Stimulated activated CD4-positive, alpha-beta T cell treated with anti-CD3 and anti-CD28 coated beads, Interleukin-12 subunit alpha, Interleukin-12 subunit beta, amount 100 ng/mL, for 24 hours (primary cell): ENCODE measurements at regions not wholly inside any gene's neighbourhood (a gene's known extent, or its start where the extent isn't known, plus 50 kb on each side); places are given as distances from the start of the nearest gene placed in this dataset.
"Not testable (repeated sequence)": the region's sequence is repeated elsewhere in the genome, so short reads cannot be mapped to it uniquely, and the experiment has no call there.

ENCODE experiments used
- DNase-seq, 2 experiments: peaks; one replicate each; pipeline ENCODE4 v3.0.0-alpha.2; 2020; ENCODE audit warnings: low read depth in 2 of 2

- not testable (repeated sequence) for DNase-seq
These were observed 161.0 kb downstream of the ADRA2C start for GRCh38 chr4:3926969-3927755.

DNA sequence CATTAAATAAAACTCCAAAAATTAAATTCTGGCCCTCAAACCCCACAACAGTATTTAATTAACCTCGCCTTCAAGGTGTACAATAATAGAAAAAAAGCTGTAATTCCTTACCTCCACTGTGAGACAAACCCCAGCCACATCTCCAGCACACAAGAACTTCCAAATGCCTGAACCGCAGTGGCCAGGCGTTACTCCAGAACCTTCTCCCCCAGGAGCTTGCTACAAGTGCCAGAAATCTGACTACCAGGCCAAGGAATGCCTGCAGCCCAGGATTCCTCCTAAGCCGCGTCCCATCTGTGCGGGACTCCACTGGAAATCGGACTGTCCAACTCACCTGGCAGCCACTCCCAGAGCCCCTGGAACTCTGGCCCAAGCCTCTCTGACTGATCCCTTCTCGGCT lies 163.2 kb downstream of the ADRA2C start:
- not testable (repeated sequence) for DNase-seq

GRCh38 chr4:3932734-3933133 lies 166.5 kb downstream of the ADRA2C start:
- DNase-seq = not testable (repeated sequence)

- DNase-seq = not testable (repeated sequence)
These were observed 169.2 kb downstream of the ADRA2C start for GRCh38 chr4:3935406-3935805.

- DNase-seq = no peak
These were observed 170.0 kb downstream of the ADRA2C start for GRCh38 chr4:3936184-3936583.

DNA sequence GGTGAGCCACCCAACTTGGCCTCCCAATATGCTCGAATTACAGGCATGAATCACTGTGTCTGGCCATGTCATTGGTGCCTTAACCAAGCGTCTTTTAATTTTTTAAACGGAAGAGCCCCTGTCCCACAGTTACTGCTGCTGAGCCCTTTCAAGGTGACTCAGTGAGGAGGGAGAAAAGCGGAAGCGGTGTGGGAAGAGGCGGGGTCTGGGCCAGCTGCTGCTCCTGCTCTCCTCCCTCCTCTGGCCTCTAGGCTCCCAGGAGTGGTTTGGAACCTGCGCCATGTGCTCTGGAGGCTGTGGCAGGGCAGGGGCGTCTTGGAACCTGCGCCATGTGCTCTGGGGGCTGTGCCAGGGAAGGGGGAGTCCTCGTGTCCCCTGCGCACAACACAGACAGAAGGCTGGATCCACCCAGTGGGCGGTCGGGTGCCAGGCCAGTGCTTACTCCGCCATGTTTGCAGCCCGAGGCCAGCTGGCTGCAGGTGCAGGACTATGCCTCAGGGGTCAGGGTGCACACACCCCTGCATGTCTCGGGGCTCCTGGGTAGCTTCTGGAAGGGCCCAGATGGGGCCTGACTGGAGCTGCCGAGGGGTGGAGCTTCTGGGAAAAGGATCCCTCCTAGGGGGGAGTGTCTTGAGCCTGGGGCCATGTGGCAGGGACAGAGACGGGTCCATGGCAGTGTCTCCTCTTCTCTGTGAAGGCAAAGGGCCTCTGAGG lies 171.8 kb downstream of the ADRA2C start:
- DNase-seq = not testable (repeated sequence)

GRCh38 chr4:3938676-3939075 lies 172.5 kb downstream of the ADRA2C start:
- DNase-seq = not testable (repeated sequence)

DNA sequence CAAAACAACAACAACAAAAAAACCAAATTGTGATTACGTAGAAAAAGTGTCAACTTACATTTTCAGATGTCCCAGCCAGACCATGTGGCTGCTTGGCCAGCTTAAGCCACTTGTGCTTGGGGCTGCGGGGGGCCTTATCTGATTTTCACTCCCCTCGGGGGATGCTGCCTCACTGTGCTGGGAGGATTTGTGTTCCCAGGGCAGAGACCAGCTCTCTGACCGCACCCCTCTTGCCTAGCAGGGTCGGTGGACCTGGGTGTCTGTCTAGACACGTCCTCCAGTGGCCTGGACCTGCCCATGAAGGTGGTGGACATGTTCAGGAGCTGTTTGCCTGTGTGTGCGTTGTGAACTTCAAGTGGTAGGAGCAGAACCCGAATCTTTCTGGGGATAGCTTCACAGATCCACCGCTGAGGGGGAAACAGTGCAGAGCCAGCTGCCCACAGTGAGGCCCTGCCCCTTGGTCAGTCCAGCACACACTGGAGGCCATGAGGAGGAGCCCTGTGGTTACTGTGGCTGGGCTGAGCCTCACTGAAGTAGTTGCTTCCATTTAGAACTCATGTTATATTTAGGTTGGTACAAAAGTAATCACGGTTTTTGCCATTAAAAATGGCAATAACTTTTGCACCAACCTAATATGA lies 173.9 kb downstream of the ADRA2C start:
- not testable (repeated sequence) for DNase-seq

DNA sequence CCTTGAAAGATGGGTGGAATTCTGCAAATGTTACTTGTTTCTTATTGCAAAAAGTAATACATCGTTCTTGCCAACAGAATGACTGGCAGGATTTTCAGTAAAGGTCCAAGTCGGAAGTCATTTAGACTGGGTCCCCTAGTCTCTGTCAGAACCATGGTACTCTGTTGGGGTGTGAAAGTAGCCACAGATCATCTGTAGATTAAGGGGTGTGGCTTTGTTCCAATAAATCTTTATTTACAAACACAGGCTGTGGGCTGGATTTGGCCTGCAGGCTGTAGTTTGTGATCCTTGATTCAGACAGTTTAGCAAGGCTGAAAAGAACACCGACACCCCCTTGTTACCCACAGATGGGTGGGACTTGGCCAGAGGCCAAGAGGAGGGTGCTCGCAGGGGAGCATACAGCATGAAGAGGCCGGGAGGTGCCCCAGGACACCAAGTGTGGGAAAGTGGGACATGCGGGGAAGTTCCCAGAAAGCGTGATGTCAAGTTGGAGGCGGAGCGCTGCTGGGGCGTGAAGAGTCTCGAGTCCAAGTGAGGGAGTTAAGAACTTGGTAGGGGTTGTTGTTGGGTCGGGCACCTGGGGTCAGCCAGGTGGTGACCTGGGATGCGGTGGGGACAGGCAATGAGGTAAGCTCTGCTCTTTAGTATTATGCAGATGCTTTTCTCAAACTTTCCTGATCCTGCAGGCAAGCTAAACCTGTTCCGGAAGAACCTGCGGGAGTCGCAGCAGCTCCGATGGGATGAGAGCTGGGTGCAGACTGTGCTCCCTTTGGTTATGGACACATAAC lies 175.7 kb downstream of the ADRA2C start:
- not testable (repeated sequence) for DNase-seq

- peak in 1 of 2 experiments; percentile 11 for DNase-seq
These were observed 176.4 kb downstream of the ADRA2C start for GRCh38 chr4:3942569-3942971.

DNA sequence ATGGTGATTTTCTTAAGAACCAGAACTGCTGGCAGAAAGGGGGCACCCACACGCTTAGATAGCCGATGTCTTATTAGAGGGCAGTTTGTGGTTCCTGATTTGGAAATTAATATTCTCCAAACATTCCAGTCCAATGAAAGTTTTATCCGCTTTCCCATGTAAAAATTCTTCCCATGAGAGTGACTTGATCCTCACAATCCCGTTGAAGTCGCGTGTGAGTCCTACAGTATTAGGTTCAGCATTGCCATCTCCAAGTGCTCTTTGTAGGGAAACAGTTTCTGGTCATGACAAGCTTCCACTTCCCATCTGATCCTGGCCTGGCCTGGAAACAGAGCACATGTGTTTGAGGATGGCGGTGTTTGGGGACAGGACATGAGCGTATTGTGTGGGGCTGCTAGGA lies 176.9 kb downstream of the ADRA2C start:
- DNase-seq = not testable (repeated sequence)

DNA sequence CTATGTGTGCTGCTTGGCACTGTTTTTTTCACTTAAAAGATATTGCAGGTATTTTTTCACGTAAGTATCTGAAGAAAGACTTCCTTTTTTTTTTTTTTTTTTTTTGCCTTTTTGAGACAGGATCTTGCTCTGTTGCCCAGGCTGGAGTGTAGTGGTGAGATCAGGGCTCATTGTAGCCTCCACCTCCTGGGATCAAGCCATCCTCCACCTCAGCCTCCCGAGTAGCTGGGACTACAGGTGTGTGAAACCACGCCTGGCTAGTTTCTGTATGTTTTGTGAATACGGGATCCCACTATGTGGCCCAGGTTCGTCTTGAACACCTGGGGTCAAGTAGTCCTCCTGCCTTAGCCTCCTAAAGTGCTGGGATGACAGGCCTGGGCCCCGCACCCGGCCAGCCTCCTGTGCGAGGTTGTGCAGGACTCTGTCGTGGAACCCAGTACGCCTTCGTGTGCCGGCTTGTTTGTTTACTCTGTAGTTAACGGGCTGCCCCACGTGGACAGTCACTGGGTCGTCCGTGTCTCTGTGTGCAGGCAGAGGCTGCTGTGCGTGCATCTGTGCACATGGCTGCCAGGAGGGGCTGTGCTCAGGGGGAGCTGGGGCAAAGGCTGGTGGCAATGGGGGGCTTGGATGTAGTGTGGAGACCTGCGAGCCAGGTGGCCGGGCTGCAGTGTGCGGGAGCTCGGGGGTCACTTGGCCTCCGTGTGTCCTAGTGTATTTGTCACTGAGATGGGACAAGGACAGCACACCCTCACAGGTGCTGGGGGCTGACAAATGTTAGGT lies 179.5 kb downstream of the ADRA2C start:
- no peak for DNase-seq

DNA sequence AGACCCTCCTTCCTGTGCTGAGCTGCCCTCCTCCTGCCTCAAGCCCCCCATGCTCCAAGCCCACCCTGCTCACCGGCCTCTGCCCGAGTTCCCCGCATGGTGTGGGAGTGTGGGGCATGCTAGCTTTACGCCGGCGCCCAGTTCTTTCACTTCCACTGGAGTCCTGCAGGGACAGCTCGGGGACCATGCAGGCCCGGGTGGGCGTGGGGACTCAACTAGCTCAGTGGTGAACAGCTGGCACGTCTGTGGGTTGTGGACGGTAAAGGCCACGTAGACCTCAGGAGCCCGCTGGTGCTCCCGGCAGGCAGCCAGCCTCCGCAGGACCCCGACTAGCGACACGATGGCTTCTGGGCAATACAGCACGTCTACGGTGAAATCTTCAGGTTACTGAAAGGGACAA lies 180.4 kb downstream of the ADRA2C start:
- not testable (repeated sequence) for DNase-seq

- DNase-seq = not testable (repeated sequence)
These were observed 181.6 kb downstream of the ADRA2C start for GRCh38 chr4:3947761-3948160.

DNA sequence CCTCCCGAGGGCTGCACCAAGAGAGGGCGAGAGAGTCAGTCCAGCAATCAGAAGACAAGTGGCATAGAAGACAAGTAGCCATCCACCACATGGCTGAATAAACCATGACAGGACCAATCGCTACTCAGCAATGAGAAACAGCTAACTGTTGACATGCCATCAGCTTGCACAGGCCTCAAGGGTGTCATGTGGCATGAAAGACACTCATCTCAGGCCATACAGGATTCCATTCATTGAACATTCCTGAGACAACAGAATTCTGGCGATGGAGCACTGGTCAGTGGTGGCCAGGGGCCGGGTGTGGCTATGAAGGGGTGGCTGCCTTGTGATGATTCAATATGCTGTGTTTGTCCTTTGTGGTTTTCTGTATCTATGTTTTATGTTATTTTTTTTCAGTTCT lies 182.0 kb downstream of the ADRA2C start:
- not testable (repeated sequence) for DNase-seq

- DNase-seq = not testable (repeated sequence)
These were observed 183.7 kb downstream of the ADRA2C start for GRCh38 chr4:3949916-3950315.

- not testable (repeated sequence) for DNase-seq
These were observed 186.4 kb downstream of the ADRA2C start for GRCh38 chr4:3952443-3953139.

- not testable (repeated sequence) for DNase-seq
These were observed 186.9 kb downstream of the ADRA2C start for GRCh38 chr4:3953140-3953489.

GRCh38 chr4:3954540-3955320 lies 188.5 kb downstream of the ADRA2C start:
- DNase-seq = peak; percentile 59 to 61
